ENCODE measurements at regions not wholly inside any gene's neighbourhood (a gene's known extent, or its start where the extent isn't known, plus 50 kb on each side); places are given as distances from the start of the nearest gene placed in this dataset.

GRCh38 chr9:1201901-1202300 lies 151.7 kb downstream of the DMRT2 start:
- no peak for DNase-seq (ENCODE audit: low read depth)

GRCh38 chr9:1202512-1203280 lies 152.5 kb downstream of the DMRT2 start:
- DNase-seq (ENCODE audit: low read depth): no peak

- no peak for DNase-seq (ENCODE audit: low read depth)
These were observed 157.5 kb downstream of the DMRT2 start for GRCh38 chr9:1207686-1208085.

- no peak for DNase-seq (ENCODE audit: low read depth)
These were observed 158.0 kb downstream of the DMRT2 start for GRCh38 chr9:1208157-1208556.

- DNase-seq (ENCODE audit: low read depth): no peak
These were observed 160.8 kb downstream of the DMRT2 start for GRCh38 chr9:1210954-1211353.

- no peak for DNase-seq (ENCODE audit: low read depth)
These were observed 166.4 kb downstream of the DMRT2 start for GRCh38 chr9:1216532-1216931.

- DNase-seq (ENCODE audit: low read depth): no peak
These were observed 166.9 kb downstream of the DMRT2 start for GRCh38 chr9:1217076-1217475.

GRCh38 chr9:1219284-1219683 lies 169.1 kb downstream of the DMRT2 start:
- DNase-seq (ENCODE audit: low read depth): no peak

GRCh38 chr9:1221298-1221697 lies 171.1 kb downstream of the DMRT2 start:
- no peak for DNase-seq (ENCODE audit: low read depth)

GRCh38 chr9:1222511-1222910 lies 172.4 kb downstream of the DMRT2 start:
- DNase-seq (ENCODE audit: low read depth): no peak

- DNase-seq (ENCODE audit: low read depth): no peak
These were observed 182.1 kb downstream of the DMRT2 start for GRCh38 chr9:1231998-1232919.

- no peak for DNase-seq (ENCODE audit: low read depth)
These were observed 183.4 kb downstream of the DMRT2 start for GRCh38 chr9:1233568-1233967.

GRCh38 chr9:1235650-1236049 lies 185.5 kb downstream of the DMRT2 start:
- DNase-seq (ENCODE audit: low read depth): no peak

GRCh38 chr9:1236061-1236460 lies 185.9 kb downstream of the DMRT2 start:
- DNase-seq (ENCODE audit: low read depth): no peak

GRCh38 chr9:1238407-1238806 lies 188.2 kb downstream of the DMRT2 start:
- DNase-seq (ENCODE audit: low read depth): no peak

- no peak for DNase-seq (ENCODE audit: low read depth)
These were observed 198.6 kb downstream of the DMRT2 start for GRCh38 chr9:1248743-1249142.

GRCh38 chr9:1253064-1253979 lies 203.2 kb downstream of the DMRT2 start:
- no peak for DNase-seq (ENCODE audit: low read depth)

GRCh38 chr9:1254071-1254470 lies 203.9 kb downstream of the DMRT2 start:
- DNase-seq (ENCODE audit: low read depth): no peak

GRCh38 chr9:1256178-1256577 lies 206.0 kb downstream of the DMRT2 start:
- no peak for DNase-seq (ENCODE audit: low read depth)

- DNase-seq (ENCODE audit: low read depth): no peak
These were observed 211.1 kb downstream of the DMRT2 start for GRCh38 chr9:1261266-1261665.

- no peak for DNase-seq (ENCODE audit: low read depth)
These were observed 212.0 kb downstream of the DMRT2 start for GRCh38 chr9:1261879-1262766.

Data from CMK (cell line).